B cell (primary cell): ENCODE measurements at regions not wholly inside any gene's neighbourhood (a gene's known extent, or its start where the extent isn't known, plus 50 kb on each side); places are given as distances from the start of the nearest gene placed in this dataset.
"Not testable (repeated sequence)": the region's sequence is repeated elsewhere in the genome, so short reads cannot be mapped to it uniquely, and the experiment has no call there.

Source experiments
- ATAC-seq: fragments of 200-7000 bp; cut with Tn5 transposase; one replicate; pipeline ENCODE4 v1.10.0; 2021; ENCODE audit warnings: low read depth, mild to moderate bottlenecking, moderate number of reproducible peaks, moderate library complexity
- CTCF ChIA-PET: fragments of 350-600 bp; sonication (Branson Sonifier 250); formaldehyde crosslinking; loops from one replicate; lab custom pipeline; 2021; ENCODE audit warnings: antibody characterized with exemption, inconsistent platforms; lab: Charles Lee
- POLR2A ChIA-PET: fragments of 350-600 bp; sonication (Branson Sonifier 250); formaldehyde crosslinking; loops from one replicate; lab custom pipeline; 2021; ENCODE audit warnings: antibody characterized with exemption; lab: Charles Lee
- DNase-seq: peaks from one replicate; pipeline ENCODE4 v3.0.0; 2013
- H2AFZ ChIP-seq: 2 replicates; pipeline ENCODE4 v1.6.1; 2012; ENCODE audit warnings: mild to moderate bottlenecking, low read depth, low read length; ENCODE audit not compliant: insufficient read depth, poor library complexity, severe bottlenecking
- H3K27ac ChIP-seq, 2 donors: 1 replicate in 1 of 2; 2 replicates in 1 of 2; pipeline ENCODE4 v1.5.1; 2012 to 2013; ENCODE audit warnings: low read length in 2 of 2, mild to moderate bottlenecking in 2 of 2, moderate library complexity in 1 of 2
- H3K27me3 ChIP-seq, 4 experiments: fragments of 200-600 bp in 1 of 4; sonication (generic) in 1 of 4; replicated peaks in 1 of 4; 1 replicate in 2 of 4; 2 replicates in 2 of 4; pipeline versions ENCODE4 v1.6.1 to v1.7.0; 2013 to 2016; ENCODE audit warnings: low read length in 3 of 4, mild to moderate bottlenecking in 2 of 4, mixed read lengths in 1 of 4, moderate library complexity in 1 of 4; ENCODE audit not compliant: insufficient read depth in 4 of 4, control insufficient read depth in 3 of 4; ENCODE audit errors: control extremely low read depth in 1 of 4
- H3K36me3 ChIP-seq, 2 experiments: replicated peaks in 1 of 2; 1 replicate in 1 of 2; 2 replicates in 1 of 2; pipeline versions ENCODE4 v1.6.1 to v1.7.1; 2013; ENCODE audit warnings: low read length in 1 of 2; ENCODE audit not compliant: insufficient read depth in 2 of 2, control insufficient read depth in 1 of 2; ENCODE audit errors: control extremely low read depth in 1 of 2, extremely low read depth in 1 of 2
- H3K4me1 ChIP-seq, 2 donors: fragments of 200-600 bp in 1 of 2; sonication (generic) in 1 of 2; 1 replicate in 1 of 2; 2 replicates in 1 of 2; pipeline versions ENCODE4 v1.5.1 to v1.6.1; 2013 to 2017; ENCODE audit warnings: low read length in 2 of 2; ENCODE audit not compliant: control insufficient read depth in 2 of 2, insufficient read depth in 2 of 2
- H3K4me2 ChIP-seq: replicated peaks from 2 replicates; pipeline ENCODE3; 2012; ENCODE audit warnings: mild to moderate bottlenecking, low read depth, low read length; ENCODE audit not compliant: poor library complexity, severe bottlenecking
- H3K4me3 ChIP-seq, 5 experiments: fragments of 200-600 bp in 1 of 5; sonication (generic) in 1 of 5; 1 replicate in 3 of 5; 2 replicates in 2 of 5; pipeline versions ENCODE4 v1.5.1 to v1.7.0; 2011 to 2016; ENCODE audit warnings: low read length in 4 of 5, mild to moderate bottlenecking in 4 of 5, low read depth in 2 of 5, control low read depth in 1 of 5, moderate library complexity in 1 of 5; ENCODE audit not compliant: insufficient read depth in 1 of 5; ENCODE audit errors: control extremely low read depth in 1 of 5, extremely low read depth in 1 of 5
- H3K79me2 ChIP-seq: fragments of 200-600 bp; sonication (generic); one replicate; pipeline ENCODE4 v1.6.0; 2016; ENCODE audit warnings: low read length; ENCODE audit not compliant: control insufficient read depth, insufficient read depth
- H3K9ac ChIP-seq: fragments of 200-600 bp; sonication (generic); 2 replicates; pipeline ENCODE4 v1.6.1; 2017; ENCODE audit warnings: mild to moderate bottlenecking, low read length, moderate library complexity
- H3K9me3 ChIP-seq, 3 donors: one replicate each; pipeline versions ENCODE4 v1.6.1 to v1.7.1; 2013; ENCODE audit warnings: low read length in 2 of 3; ENCODE audit not compliant: control insufficient read depth in 2 of 3, insufficient read depth in 1 of 3; ENCODE audit errors: control extremely low read depth in 1 of 3
- H4K20me1 ChIP-seq: 2 replicates; pipeline ENCODE4 v1.6.0; 2012; ENCODE audit warnings: mild to moderate bottlenecking, low read length; ENCODE audit not compliant: insufficient read depth, control insufficient read depth, poor library complexity, severe bottlenecking
- H3K27ac Mint-ChIP-seq: one replicate; pipeline ENCODE4 v1.8.0; 2021; ENCODE audit warnings: mixed read lengths
- H3K27me3 Mint-ChIP-seq: one replicate; pipeline ENCODE4 v1.8.0; 2021; ENCODE audit warnings: mixed read lengths
- H3K4me1 Mint-ChIP-seq: one replicate; pipeline ENCODE4 v1.8.0; 2021; ENCODE audit warnings: mixed read lengths
- H3K4me3 Mint-ChIP-seq: one replicate; pipeline ENCODE4 v1.8.0; 2021; ENCODE audit warnings: mixed read lengths
- H3K9me3 Mint-ChIP-seq: one replicate; pipeline ENCODE4 v1.8.0; 2022; ENCODE audit warnings: mixed read lengths; ENCODE audit not compliant: insufficient read depth
- WGBS: methylation state at CpG from one replicate; pipeline ENCODE4 v1.1.5; 2013; ENCODE audit warnings: missing lambda C conversion rate; ENCODE audit not compliant: insufficient coverage; 5-methylcytosine and 5-hydroxymethylcytosine counted together
- intact Hi-C: fragments of 100-400 bp; cut with micrococcal nuclease; formaldehyde crosslinking; loops from one replicate; pipeline ENCODE4 v1.10.0; 2022
- TF ChIP-seq, protein P1 (sequence below): fragments of 200-600 bp; IDR thresholded peaks from one replicate; pipeline ENCODE4 v1.8.0; 2022; ENCODE audit warnings: antibody characterized with exemption, mild to moderate bottlenecking

DNA sequence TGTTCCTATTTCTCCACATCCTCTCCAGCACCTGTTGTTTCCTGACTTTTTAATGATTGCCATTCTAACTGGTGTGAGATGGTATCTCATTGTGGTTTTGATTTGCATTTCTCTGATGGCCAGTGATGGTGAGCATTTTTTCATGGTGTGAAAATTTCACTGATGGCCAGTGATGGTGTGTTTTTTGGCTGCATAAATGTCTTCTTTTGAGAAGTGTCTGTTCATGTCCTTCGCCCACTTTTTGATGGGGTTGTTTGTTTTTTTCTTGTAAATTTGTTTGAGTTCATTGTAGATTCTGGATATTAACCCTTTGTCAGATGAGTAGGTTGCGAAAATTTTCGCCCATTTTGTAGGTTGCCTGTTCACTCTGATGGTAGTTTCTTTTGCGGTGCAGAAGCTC is 142.2 kb upstream of the ELL2 start:
- WGBS, result no CpG with 5 or more reads among the region's 4 CpGs
- POLR2A ChIA-PET, CTCF ChIA-PET, H3K9me3 Mint-ChIP-seq, H3K79me2 ChIP-seq, H2AFZ ChIP-seq, DNase-seq, H3K27ac ChIP-seq, H3K4me1 Mint-ChIP-seq, H3K27me3 Mint-ChIP-seq, H3K4me3 ChIP-seq, H3K27ac Mint-ChIP-seq, H3K27me3 ChIP-seq, H3K9ac ChIP-seq, ATAC-seq, H3K4me1 ChIP-seq, H3K4me2 ChIP-seq, intact Hi-C loops, H3K4me3 Mint-ChIP-seq, H4K20me1 ChIP-seq, H3K36me3 ChIP-seq: not testable (repeated sequence)
- H3K9me3 ChIP-seq, result peaks cover 0 to 10% (median 0%) of the 10 kb centered on the region in 3 donors

DNA sequence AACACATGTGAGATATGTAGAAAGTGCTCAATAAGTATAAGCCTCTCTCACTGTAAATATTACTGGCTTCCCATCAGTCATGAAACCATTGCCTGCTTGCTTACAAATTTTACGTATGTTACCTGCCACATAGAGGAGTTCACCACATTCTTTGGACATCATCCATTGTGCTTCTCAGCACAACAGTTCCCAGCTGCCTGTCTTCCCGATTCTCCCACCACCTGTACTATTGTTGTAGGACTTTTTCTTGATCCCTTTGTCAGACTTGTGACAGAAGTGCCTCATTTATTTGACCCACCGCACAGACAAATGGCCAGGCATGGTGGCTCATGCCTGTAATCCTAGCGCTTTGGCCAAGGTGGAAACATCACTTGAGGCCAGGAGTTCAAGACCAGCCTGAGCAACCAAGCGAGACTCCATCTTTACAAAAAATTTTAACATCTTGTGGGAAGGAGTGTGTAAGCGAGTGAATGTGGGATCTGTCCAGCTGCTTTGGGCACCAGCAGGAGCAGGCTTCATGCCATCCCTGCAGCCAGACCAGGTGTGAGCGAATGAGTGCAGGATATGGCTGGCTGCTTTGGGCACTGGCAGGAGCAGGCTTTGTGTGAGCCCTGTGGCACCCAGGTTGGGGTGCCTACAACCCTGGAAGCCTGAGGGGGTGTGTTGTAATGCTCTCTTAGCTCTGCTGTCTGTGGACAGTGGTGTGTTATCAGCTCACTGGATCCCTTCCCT is 139.9 kb upstream of the ELL2 start:
- Histone ChIP-seq H3K27ac (no peak overlapping the region), H3K9me3 (peaks cover 0 to 10% (median 0%) of the 10 kb centered on the region in 3 donors), H2AFZ (no peak overlapping the region), H3K79me2 (no peaks in the 10 kb centered on the region), H4K20me1 (no peaks in the 10 kb centered on the region), H3K36me3 (no peaks in the 10 kb centered on the region), H3K4me1 (no peaks in the 10 kb centered on the region), H3K9ac (no peak overlapping the region), H3K4me2 (no peak overlapping the region), H3K4me3 (no peak overlapping the region), H3K27me3 (no peaks in the 10 kb centered on the region)
- POLR2A ChIA-PET, result no interaction called here
- CTCF ChIA-PET, result no interaction called here
- WGBS, result 98% methylated on average over 5 of the region's 7 CpGs
- no peaks in the 10 kb centered on the region for H3K4me1 Mint-ChIP-seq
- no peak for DNase-seq
- no peak overlapping the region for H3K4me3 Mint-ChIP-seq
- ATAC-seq, result no peak
- H3K9me3 Mint-ChIP-seq, result peaks cover 5% of the 10 kb centered on the region
- intact Hi-C loops, result no loop called here
- H3K27ac Mint-ChIP-seq, result no peak overlapping the region
- TF ChIP-seq, protein P1, sequence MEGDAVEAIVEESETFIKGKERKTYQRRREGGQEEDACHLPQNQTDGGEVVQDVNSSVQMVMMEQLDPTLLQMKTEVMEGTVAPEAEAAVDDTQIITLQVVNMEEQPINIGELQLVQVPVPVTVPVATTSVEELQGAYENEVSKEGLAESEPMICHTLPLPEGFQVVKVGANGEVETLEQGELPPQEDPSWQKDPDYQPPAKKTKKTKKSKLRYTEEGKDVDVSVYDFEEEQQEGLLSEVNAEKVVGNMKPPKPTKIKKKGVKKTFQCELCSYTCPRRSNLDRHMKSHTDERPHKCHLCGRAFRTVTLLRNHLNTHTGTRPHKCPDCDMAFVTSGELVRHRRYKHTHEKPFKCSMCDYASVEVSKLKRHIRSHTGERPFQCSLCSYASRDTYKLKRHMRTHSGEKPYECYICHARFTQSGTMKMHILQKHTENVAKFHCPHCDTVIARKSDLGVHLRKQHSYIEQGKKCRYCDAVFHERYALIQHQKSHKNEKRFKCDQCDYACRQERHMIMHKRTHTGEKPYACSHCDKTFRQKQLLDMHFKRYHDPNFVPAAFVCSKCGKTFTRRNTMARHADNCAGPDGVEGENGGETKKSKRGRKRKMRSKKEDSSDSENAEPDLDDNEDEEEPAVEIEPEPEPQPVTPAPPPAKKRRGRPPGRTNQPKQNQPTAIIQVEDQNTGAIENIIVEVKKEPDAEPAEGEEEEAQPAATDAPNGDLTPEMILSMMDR, result no peak
- peaks cover 5% of the 10 kb centered on the region for H3K27me3 Mint-ChIP-seq

DNA sequence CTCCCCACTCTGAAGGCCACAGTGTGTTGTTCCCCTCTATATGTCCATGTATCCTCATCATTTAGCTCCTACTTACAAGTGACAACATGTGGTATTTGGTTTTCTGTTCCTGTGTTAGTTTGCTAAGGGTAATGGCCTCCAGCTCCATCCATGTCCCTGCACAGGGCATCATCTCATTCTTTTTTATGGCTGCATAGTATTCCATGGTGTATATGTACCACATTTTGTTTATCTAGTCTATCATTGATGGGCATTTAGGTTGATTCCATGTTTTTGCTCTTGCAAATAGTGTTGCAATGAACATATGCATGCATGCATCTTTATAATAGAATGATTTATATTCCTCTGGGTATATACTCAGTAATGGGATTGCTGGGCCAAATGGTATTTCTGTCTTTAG is 135.8 kb upstream of the ELL2 start:
- H3K4me1 Mint-ChIP-seq, DNase-seq, H3K4me3 ChIP-seq, H3K27me3 ChIP-seq, H4K20me1 ChIP-seq, POLR2A ChIA-PET, ATAC-seq, intact Hi-C loops, H3K4me3 Mint-ChIP-seq, H3K4me2 ChIP-seq, H3K9ac ChIP-seq, H3K79me2 ChIP-seq, H3K27ac ChIP-seq, H3K36me3 ChIP-seq, H3K27me3 Mint-ChIP-seq, H3K27ac Mint-ChIP-seq, CTCF ChIA-PET, H2AFZ ChIP-seq, H3K4me1 ChIP-seq, H3K9me3 Mint-ChIP-seq: not testable (repeated sequence)
- H3K9me3 ChIP-seq, result peaks cover 0 to 10% (median 0%) of the 10 kb centered on the region in 3 donors
